ENCODE measurements at regions not wholly inside any gene's neighbourhood (a gene's known extent, or its start where the extent isn't known, plus 50 kb on each side); places are given as distances from the start of the nearest gene placed in this dataset.

DNA sequence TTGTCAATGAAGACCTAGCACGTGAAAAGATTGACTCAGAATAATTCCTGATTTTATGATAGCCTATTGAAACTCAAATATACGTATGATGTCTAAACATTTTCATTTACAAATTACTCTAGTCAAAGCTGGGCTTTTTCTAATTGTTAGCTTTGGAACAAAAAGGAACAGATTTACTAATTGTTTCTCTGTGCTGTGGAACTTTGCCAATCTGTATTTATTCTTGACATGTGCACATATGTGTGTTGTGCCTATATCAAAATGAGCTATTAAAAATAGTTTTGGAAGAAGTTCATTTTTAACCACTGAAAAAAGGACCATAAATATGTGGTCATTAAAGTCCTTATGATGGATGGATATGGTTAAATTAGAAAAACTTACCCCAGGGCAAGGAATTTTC, 85.4 kb upstream of the PACRGL start:
- TF ChIP-seq, protein P1, sequence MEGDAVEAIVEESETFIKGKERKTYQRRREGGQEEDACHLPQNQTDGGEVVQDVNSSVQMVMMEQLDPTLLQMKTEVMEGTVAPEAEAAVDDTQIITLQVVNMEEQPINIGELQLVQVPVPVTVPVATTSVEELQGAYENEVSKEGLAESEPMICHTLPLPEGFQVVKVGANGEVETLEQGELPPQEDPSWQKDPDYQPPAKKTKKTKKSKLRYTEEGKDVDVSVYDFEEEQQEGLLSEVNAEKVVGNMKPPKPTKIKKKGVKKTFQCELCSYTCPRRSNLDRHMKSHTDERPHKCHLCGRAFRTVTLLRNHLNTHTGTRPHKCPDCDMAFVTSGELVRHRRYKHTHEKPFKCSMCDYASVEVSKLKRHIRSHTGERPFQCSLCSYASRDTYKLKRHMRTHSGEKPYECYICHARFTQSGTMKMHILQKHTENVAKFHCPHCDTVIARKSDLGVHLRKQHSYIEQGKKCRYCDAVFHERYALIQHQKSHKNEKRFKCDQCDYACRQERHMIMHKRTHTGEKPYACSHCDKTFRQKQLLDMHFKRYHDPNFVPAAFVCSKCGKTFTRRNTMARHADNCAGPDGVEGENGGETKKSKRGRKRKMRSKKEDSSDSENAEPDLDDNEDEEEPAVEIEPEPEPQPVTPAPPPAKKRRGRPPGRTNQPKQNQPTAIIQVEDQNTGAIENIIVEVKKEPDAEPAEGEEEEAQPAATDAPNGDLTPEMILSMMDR (IDR thresholded peaks at IDR 0.05; ENCODE audit: borderline replicate concordance, extremely low read depth, low read length, poor library complexity, severe bottlenecking): no peak
- TF ChIP-seq EZH2 (IDR thresholded peaks at IDR 0.05; ENCODE audit: borderline replicate concordance, low read depth, low read length, severe bottlenecking): no peak

Data from DND-41 (cell line).